GM18508 (cell line): ENCODE measurements at regions not wholly inside any gene's neighbourhood (a gene's known extent, or its start where the extent isn't known, plus 50 kb on each side); places are given as distances from the start of the nearest gene placed in this dataset.
"Not testable (repeated sequence)": the region's sequence is repeated elsewhere in the genome, so short reads cannot be mapped to it uniquely, and the experiment has no call there.

Source experiments
- ATAC-seq: cut with Tn5 transposase; IDR thresholded peaks from one replicate; pipeline ENCODE4 v1.9.1; 2021; ENCODE audit warnings: moderate number of reproducible peaks; ENCODE audit not compliant: insufficient read depth, unreplicated experiment

DNA sequence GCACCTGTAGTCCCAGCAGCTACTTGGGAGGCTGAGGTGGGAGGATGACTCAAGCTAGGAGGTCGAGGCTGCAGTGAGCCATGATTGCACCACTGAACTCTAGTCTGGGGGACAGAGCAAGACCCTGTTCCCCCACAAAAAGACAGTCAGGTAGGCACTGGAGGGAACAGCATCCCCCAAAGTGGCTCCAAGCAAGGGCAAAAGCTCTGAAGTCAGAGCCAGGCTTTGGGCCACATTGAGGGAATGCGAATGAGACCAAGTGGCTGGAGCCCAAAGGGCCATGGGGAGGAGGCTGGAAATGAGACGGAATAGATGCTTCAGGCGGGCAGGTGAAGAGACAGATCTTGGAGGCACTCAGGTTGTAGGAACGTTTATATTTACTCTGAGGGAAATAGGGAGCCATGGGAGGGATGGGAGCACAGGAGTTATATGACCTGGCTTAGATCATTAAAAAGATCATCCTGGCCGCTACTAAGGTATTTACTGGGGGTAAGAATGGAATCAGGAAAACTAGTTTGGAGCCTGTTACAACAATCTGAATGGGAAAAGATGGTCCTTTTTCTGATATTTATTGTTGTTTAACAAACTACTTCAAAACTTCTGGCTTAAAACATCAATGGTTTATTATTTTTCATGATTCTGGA lies 229.6 kb upstream of the ZNF217 start:
- ATAC-seq = no peak

DNA sequence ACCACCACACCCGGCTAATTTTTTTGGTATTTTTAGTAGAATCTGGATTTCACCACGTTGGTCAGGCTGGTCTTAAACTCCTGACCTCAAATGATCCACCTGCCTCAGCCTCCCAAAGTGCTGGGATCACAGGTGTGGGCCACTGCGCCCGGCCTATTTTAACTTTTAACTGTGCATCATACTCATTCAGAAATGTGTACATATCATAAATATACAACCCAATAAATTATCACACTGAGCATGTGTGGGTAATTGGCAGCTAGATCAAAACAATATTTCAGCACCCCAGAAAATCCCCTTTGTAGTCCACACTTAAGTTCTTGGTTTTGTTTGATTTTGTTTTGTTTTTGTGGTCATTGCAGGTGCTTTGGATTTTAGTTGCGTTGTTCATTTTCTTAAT lies 228.9 kb upstream of the ZNF217 start:
- ATAC-seq = no peak

DNA sequence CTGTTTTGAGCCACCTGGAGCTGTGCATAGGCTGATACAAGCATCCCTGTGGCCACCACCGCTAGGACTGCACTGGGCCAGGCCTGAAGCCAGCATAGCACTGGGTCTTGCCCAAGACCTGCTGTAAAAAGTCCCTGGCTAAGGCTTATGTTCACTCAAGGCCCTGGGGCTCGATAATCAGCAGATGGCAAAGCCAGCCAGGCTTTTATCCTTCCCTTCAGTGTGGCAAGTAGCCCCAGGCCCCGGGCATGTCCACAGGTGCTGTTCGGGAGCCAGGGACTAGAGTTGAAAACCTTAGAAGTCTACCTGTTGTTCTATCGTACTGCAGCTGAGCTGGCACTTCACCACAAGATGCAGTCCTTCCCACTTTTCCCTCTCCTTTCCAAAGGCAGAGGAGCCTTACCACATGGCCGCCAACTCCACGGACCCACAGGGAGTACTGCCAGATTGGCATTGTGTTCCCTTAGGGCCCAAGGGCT lies 226.4 kb upstream of the ZNF217 start:
- no peak for ATAC-seq

DNA sequence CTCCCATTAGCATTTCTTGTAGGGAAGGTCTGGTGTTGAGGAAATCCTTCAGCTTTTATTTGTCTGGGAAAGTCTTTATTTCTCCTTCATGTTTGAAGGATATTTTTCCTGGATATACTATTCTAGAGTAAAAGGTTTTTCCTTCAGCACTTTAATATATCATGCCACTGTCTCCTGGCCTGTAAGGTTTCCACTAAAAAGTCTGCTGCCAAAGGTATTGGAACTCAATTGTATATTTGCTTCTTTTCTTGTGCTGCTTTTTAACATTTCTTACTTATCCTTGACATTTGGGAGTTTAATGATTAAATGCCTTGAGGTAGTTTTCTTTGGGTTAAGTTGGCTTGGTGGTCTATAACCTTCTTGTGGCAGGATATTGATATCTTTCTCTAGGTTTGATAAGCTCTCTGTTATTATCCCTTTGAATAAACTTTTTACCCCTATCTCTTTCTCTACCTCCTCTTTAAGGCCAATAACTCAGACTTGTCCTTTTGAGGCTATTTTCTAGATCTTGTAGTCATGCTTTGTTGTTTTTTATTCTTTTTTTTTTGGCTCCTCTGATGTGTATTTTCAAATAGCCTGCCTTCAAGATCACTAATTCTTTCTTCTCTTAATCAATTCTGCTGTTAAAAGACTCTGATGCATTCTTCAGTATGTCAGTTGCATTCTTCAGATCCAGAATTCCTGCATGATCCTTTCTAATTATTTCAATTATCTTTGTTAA lies 225.0 kb upstream of the ZNF217 start:
- ATAC-seq = no peak

DNA sequence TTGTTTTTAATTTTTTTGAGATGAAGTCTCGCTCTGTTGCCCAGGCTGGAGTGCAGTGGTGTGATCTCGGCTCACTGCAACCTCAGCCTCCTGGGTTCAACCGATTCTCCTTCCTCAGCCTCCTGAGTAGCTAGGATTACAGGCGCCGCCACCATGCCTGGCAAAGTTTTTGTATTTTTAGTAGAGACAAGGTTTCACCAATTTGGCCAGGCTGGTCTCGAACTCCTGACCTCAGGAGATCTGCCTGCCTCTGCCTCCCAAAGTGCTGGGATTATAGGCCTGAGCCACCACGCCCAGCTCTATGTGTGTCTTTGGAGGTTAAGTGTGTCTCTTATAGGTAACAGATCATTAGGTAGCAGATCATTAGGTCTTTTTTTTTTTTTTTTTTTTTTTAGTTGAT lies 223.9 kb upstream of the ZNF217 start:
- ATAC-seq = not testable (repeated sequence)

DNA sequence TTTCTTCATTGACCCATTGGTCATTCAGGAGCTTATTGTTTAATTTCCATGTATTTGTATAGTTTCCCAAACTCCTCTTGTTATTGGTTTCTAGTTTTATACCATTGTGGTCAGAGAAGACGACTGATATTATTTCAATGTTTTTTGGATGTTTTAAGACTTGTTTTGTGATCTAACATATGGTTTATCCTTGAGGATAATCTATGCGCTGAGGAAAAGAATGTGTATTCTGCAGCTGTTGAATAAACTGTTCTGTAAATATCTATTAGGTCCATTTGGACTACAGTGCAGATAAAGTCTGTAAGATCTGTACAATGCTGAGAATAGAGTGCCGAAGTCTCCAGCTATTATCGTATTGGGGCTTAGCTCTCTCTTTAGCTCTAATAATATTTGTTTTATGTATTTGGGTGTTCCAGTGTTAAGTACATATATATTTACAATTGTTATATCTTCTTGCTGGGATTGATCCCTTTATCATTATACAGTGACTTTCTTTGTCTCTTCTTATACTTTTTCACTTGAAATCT lies 223.3 kb upstream of the ZNF217 start:
- no peak for ATAC-seq

DNA sequence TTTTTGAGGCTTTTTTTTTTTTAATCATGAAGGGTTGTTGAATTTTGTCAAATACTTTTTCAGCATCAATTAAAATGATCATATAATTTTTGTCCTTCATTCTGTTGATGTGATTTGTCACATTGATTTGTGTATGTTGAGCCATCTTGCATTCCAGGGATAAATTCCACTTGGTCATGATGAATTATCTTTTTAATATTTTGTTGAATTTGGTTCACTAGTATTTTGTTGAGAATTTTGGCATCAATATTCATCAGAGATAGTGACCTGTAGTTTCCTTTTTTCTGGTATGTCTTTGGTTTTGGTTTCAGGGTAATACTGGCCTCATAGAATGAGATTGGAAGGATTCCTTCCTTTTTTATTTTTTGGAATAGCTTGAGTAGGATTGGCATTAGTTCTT lies 221.9 kb upstream of the ZNF217 start:
- no peak for ATAC-seq

DNA sequence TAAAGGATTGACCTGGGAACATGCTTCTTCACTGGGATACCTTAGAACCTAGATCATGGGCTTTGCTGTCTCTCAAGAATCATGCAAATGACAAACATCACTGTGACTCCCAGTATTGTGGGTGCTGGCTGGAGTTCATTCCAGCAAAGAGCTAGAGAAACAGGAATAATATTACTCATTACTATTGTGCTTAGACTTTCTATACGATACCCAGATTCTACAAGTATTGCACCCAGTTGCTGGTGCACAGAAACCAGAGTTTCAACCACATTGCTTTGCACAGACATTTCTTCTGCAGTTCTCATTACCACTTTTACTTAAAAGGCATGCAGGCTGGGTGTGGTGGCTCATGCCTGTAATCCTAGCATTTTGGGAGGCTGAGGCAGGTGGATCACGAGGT lies 220.4 kb upstream of the ZNF217 start:
- no peak for ATAC-seq

DNA sequence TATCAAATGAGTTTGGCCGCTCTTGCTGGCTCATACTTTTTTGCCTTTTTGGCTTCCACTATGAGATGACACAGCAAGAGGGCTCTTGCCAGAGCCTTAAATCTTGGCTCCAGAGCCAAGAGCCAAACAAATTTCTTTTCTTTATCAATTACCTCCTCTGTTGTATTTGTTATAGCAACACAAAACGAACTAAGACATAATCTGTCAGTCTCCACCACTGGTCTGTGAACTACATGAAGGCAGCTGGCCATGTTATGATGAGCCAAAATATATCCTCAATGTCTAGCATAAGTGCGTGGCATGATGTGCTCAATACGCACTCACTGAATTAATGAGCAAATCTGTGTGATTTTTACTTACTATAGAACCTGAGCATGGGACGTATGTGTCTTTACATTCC lies 220.0 kb upstream of the ZNF217 start:
- ATAC-seq = no peak

DNA sequence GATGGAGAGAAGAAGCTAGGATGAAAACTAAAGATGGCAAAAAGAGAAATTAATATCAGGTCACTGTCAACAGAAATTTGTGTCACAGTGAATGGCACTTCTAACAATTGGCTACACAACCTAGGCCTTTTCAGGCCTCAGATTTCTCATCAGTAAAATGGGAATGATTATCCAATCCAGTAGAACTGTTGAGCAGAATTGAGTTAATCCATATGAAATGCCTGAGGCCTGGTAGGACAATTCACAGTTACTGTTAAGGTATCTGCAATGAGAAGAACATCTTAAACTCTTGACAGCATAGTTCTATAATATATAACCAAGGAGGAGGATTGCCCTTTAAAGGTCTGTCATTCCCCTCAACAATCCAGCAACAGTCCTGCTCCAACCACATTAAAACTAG lies 217.9 kb upstream of the ZNF217 start:
- ATAC-seq = no peak

DNA sequence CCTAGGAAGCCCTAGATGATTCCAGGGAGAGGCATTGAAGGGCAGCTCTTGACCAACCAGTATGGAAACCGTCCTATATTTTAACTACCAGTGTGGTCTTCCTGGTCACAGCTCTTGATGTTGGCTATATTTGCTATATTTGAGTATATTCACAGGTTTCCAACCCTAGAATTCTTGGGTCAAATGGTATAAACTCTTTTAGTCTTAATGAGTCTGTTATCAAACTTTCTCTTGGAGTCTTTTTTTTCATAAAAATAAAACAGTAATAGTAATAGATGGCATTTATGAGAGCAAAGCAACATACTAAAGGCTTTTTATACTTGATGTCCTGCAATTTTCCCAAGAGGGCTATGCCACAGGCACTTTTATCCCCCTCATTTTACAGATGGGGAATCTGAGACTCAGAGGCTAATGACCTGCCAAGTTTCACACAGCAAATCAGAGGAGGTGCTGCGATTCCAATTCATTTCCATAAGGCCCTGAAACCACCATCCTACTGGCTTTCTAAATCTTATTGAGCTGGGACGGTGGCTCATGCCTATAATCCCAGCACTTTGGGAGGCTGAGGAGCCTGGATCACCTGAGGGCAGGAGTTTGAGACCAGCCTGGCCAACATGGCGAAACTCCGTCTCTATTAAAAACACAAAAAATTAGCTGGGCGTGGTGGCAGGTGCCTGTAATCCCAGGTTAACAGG lies 217.2 kb upstream of the ZNF217 start:
- ATAC-seq = no peak

DNA sequence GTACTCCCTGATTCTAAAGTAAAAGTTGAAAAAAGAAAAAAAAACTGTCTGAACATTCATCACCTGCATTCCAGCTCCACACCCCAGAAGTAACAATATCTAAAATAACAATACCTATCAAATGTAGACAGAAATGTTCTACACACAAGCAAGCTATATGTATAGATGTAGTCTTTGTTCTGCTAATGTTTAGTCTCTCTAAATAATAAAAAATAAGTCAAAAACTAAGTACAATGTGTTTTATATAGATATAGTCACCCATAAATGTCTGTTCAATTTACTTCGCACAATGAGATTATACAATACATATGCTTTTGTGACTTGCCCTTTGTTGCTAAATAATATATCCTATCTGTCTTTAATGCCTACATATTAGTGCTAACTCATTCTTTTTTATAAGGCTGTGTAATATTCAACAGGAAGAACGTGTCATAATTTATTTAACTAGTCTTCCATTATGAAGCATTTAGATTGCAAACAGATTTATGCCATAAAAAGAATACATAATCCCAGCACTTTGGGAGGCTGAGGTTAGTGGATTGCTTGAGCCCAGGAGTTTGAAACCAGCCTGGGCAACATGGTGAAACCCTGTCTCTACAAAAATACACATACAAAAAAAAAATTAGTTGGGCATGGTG lies 216.2 kb upstream of the ZNF217 start:
- no peak for ATAC-seq

DNA sequence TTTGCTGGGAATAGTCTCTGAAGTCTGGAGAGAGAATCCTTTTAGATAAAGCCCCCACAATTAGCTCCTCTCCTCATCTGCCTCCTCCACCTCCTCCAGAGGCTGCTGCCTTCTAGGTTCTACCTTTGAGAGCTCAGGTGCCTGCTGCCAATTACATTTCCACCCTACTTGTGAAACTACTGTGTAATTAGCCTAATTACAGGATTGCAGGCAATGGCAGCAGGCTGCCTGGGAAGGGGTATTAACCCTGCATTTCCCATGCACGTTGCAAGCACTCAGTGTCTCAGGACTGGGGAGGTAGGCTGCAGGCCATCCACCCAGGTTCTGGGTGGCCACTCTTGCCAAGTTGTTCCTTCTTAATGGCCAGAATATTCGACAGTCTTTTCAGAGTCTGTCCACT lies 215.6 kb upstream of the ZNF217 start:
- ATAC-seq = no peak

DNA sequence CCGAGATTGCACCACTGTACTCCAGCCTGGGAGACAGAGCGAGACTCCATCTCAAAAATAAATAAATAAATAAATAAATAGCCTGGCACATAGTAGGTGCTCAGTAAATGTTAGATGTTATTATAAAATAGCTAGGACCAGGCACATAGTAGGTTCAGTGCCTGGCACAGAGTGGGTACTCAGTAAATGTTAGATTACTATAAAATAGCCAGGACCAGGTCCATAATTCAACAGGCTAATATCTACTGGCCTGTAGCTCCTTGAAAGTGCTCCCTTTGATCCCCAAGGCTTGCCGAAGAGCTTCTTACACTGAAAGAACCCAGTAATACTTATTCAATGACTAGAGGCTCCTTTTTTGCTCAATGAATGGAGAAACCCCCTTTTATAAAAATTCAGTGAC lies 215.1 kb upstream of the ZNF217 start:
- no peak for ATAC-seq

DNA sequence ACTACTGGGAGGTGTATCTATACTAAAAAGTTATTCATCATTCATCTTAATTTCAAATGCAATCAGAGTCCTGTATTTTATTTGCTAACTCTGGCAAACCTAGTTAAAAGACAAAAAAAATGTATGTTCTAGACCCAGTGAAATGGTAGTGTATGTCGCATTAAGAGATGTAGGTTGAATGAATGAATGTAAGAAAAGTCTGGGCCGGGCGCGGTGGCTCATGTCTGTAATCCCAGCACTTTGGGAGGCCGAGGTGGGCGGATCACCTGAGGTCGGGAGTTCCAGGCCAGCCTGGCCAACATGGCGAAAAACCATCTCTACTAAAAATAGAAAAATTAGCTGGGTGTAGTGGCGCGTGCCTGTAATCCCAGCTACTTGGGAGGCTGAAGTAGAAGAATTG lies 214.7 kb upstream of the ZNF217 start:
- ATAC-seq = not testable (repeated sequence)

DNA sequence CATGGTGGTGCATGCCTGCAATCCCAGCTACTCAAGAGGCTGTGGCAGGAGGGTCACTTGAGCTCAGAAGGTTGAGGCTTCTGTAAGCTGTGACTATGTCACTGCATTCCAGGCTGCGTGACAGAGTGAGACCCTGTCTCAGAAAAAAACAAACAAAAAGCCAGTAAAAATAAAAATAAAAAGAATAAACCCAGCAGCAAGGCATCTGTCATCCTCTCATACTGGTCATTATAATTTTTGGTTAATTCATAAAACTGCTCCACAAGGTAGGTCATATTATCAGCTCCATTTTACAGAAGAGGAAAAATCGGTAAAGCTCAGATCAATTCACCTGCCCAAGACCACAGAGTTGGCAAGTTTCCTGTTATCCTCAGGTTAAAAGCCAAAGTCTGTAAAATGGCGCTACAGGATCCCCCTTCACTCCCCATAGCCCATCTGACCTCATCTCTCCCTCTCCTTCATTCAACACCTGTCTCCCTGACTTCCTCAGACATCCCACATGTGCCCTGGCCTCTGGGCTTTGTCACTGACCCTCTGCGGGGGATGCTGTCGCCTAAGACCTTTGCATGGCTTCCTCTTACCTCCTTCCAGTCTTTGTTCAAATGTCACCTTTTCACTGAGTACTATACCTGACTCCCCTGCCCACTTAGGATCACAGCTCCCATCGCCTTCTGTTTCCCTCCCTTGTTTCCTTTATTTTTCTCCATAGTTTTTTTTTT lies 213.2 kb upstream of the ZNF217 start:
- ATAC-seq = no peak

DNA sequence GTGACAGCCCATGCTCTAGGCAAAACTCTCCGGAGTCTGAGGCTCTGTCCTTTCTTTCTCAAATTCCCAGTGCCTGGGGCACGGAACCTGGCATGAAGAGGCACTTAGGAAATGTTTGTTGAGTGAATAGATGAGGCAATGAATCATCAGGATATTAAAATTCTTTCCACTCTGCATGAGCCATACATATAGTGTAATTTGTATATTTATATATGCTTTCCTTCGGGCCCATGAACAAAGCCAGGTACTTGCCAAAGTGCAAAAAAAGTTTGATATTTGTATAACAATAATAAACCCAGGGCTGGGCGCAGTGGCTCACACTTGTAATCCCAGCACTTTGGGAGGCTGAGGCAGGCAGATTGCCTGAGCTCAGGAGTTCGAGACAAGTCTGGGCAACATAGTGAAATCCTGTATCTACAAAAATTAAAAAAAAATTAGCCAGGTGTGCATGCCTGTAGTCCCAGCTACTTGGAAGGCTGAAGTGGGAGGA lies 212.3 kb upstream of the ZNF217 start:
- no peak for ATAC-seq

DNA sequence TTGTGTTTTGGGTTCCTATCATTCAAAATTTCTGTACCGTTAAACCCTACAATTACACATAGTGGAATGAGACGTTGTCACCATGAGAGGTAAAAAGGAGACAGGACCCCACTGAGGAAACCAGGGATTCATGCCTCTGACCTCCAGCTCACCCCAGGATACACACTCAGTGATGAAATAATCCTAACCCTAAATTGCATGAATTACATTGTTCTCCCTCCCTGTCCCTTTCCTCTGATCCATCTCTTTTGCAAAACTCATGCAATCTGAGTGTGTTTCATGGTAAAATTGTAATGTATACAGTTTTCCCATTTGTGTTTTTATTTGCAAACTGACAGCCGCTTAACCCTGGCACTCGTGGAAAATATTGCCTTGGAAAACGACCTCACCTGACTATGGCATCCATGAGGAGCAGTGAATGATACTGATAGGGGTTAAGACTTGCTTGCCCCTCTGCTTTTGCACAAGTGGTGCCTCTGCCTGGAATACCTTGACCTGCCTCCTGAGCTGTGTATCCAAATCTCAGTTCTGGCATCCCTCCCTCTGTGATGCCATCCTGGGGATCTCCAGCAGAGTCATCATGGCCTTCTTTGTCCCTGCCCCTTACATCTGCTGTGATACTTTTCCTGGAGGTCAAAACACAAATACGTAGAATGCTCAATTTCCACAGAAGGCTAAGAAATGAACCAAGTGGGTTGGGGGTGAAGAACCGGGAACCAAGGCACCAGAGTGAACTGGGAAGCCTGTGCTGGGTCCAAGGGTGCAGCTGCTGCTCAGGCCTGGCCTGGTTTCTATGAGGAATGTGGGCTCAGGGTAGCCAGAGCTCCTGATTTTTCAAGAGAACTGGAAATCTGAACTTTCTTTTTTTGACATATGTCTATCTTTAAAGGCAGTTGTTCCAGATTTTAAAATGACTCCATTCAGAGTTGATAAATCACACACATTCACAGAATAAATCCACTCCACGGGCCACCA lies 211.6 kb upstream of the ZNF217 start:
- no peak for ATAC-seq

DNA sequence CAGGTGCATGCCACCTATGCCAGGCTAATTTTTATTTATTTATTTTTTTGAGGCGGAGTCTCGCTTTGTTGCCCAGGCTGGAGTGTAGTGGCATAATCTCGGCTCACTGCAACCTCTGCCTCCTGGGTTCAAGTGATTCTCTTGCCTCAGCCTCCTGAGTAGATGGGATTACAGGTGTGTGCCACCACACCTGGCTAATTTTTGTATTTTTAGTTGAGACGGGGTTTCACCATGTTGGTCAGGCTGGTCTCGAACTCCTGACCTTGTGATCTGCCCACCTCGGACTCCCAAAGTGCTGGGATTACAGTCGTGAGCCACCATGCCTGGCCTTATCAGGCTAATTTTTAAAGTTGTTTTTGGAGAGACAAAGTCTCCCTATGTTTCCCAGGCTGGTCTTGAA lies 210.7 kb upstream of the ZNF217 start:
- ATAC-seq = not testable (repeated sequence)
